Thyroid gland (tissue), 4 donors: ENCODE measurements at regions not wholly inside any gene's neighbourhood (a gene's known extent, or its start where the extent isn't known, plus 50 kb on each side); places are given as distances from the start of the nearest gene placed in this dataset.

Experiments used
- DNase-seq, 2 donors: peaks; one replicate each; pipeline ENCODE4 v3.0.0-alpha.2; 2019
- H3K27ac ChIP-seq, 3 donors: fragments of 200-600 bp; sonication (generic); 1 replicate in 2 of 3; 2 replicates in 1 of 3; pipeline ENCODE4 v1.5.1; 2016 to 2019; ENCODE audit warnings: mild to moderate bottlenecking in 1 of 3, moderate library complexity in 1 of 3
- H3K27me3 ChIP-seq: fragments of 200-600 bp; sonication (generic); one replicate; pipeline ENCODE4 v1.5.1; 2019
- H3K36me3 ChIP-seq, 2 donors: fragments of 200-600 bp; sonication (generic); one replicate each; pipeline ENCODE4 v1.5.1; 2016 to 2019
- H3K4me1 ChIP-seq, 2 donors: fragments of 200-600 bp; sonication (generic); one replicate each; pipeline ENCODE4 v1.5.1; 2017 to 2019
- H3K4me3 ChIP-seq, 3 donors: fragments of 200-600 bp; sonication (generic); replicated peaks in 1 of 3; 1 replicate in 2 of 3; 2 replicates in 1 of 3; pipeline ENCODE4 v1.5.1; 2016; ENCODE audit warnings: mild to moderate bottlenecking in 1 of 3
- H3K9me3 ChIP-seq: fragments of 200-600 bp; sonication (generic); one replicate; pipeline ENCODE4 v1.5.1; 2017
- CTCF ChIP-seq, 6 experiments: fragments of 200-600 bp in 3 of 6; fragments of 450-650 bp in 3 of 6; sonication (generic) in 3 of 6; IDR thresholded peaks; one replicate each; pipeline ENCODE4 v1.5.1; 2016 to 2019; ENCODE audit warnings: antibody characterized with exemption in 6 of 6, mild to moderate bottlenecking in 2 of 6, inconsistent platforms in 1 of 6, moderate library complexity in 1 of 6
- POLR2A ChIP-seq, 2 donors: fragments of 450-650 bp; IDR thresholded peaks; one replicate each; pipeline ENCODE4 v1.6.1; 2017; ENCODE audit warnings: antibody characterized with exemption in 2 of 2, mild to moderate bottlenecking in 2 of 2, moderate library complexity in 1 of 2
- WGBS, 2 donors: methylation state at CpG; one replicate each; pipeline ENCODE4 v1.1.5; 2017; 5-methylcytosine and 5-hydroxymethylcytosine counted together
- intact Hi-C: fragments of 100-400 bp; cut with DNase I; formaldehyde crosslinking; loops from one replicate; pipeline ENCODE4 v1.15.1; 2023

DNA sequence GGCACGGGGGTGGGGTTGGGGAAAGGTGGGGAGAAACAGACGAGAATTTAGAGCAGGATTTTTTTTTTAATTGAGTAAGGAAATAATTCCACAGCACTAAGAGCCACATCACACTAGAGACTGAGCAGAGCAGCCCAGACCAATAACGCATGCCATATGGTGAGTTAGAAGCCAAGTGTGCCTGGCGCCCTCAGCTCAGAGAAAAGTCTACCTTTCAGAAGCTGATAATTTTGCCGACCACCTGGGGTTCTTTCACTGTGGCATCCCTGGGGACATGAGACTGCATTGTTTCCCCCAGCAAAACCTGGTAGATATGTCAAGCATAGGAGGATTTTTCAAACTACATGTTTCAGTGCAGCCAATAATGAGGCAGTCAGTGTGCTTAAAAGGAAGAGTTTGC lies 516.8 kb downstream of the SMARCA1 start:
- Histone ChIP-seq H3K36me3 (no peaks in the 10 kb centered on the region), H3K27ac (no peak overlapping the region), H3K27me3 (no peaks in the 10 kb centered on the region), H3K4me1 (no peaks in the 10 kb centered on the region), H3K9me3 (no peaks in the 10 kb centered on the region), H3K4me3 (no peak overlapping the region)
- intact Hi-C loops: no loop called here
- DNase-seq: no peak
- WGBS, 2 donors: 76% methylated on average over 5 of the region's 5 CpGs
- TF ChIP-seq CTCF (IDR thresholded peaks at IDR 0.05) (no peak), POLR2A (IDR thresholded peaks at IDR 0.05) (no peak)

DNA sequence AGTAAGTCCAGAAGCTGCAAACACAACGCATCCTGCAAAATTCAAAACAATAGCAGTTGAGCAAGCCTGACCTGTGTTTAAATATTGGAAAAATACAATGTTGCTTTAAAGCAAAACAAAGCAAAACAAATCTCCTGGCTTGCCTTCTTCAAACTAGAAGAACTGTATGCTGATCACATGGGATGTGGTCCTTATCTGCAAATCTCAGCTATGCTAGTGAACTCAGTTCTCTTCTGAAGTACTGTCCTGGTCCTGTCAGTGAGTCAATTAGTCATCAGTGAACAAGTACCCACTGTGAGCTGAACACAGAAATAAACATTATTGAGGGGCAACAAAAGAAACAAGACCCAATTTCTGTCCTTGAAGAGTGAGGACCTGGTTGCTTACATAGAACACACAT lies 522.5 kb downstream of the SMARCA1 start:
- Histone ChIP-seq H3K4me3 (no peak overlapping the region), H3K36me3 (no peaks in the 10 kb centered on the region), H3K27me3 (no peaks in the 10 kb centered on the region), H3K4me1 (no peaks in the 10 kb centered on the region), H3K9me3 (no peaks in the 10 kb centered on the region), H3K27ac (no peak overlapping the region)
- TF ChIP-seq CTCF (IDR thresholded peaks at IDR 0.05): no peak
- TF ChIP-seq POLR2A (IDR thresholded peaks at IDR 0.05): no peak
- intact Hi-C loops: no loop called here
- WGBS, 2 donors: 48 to 65% methylated on average over 1 of the region's 1 CpG
- DNase-seq: no peak

GRCh38 chrX:129000018-129000417 lies 523.3 kb downstream of the SMARCA1 start:
- no peaks in the 10 kb centered on the region for H3K27me3 ChIP-seq
- no peaks in the 10 kb centered on the region for H3K36me3 ChIP-seq
- no peaks in the 10 kb centered on the region for H3K4me1 ChIP-seq
- intact Hi-C loops: no loop called here
- H3K4me3 ChIP-seq: no peak overlapping the region
- H3K9me3 ChIP-seq: no peaks in the 10 kb centered on the region
- H3K27ac ChIP-seq: no peak overlapping the region
- 64 to 65% methylated on average over 3 of the region's 3 CpGs for WGBS, 2 donors
- TF ChIP-seq CTCF (IDR thresholded peaks at IDR 0.05): no peak
- no peak for TF ChIP-seq POLR2A (IDR thresholded peaks at IDR 0.05)
- DNase-seq: no peak

- no peak overlapping the region for H3K4me3 ChIP-seq
- no peak for DNase-seq
- no peaks in the 10 kb centered on the region for H3K27me3 ChIP-seq
- TF ChIP-seq CTCF (IDR thresholded peaks at IDR 0.05) (no peak), POLR2A (IDR thresholded peaks at IDR 0.05) (no peak)
- no peak overlapping the region for H3K27ac ChIP-seq
- H3K4me1 ChIP-seq: no peaks in the 10 kb centered on the region
- WGBS, 2 donors: 82 to 93% methylated on average over 1 of the region's 4 CpGs
- no peaks in the 10 kb centered on the region for H3K36me3 ChIP-seq
- H3K9me3 ChIP-seq: no peaks in the 10 kb centered on the region
- intact Hi-C loops: no loop called here
These were observed 531.0 kb downstream of the SMARCA1 start for GRCh38 chrX:128992107-128992971.

DNA sequence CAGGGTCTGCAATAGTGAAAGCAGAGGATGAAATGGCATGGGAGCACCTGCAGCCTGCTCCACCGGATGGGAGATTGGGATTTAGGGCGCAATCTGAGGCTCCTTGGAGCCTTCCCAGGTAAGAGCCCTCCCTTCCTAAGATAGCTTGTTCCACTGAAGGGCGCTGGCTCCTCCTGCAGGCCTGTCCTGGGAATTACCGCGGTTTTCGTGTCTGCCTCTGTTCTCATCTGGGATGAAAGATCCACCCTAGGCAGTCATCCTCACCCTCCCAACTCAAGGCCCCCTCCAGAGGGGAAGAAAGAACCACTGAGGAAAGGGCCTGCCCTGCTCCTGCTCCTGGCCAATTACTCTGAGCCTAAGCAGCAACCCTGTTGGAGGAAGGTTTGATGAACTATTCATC lies 547.5 kb downstream of the SMARCA1 start:
- Histone ChIP-seq H3K4me3 (no peak overlapping the region), H3K4me1 (no peaks in the 10 kb centered on the region), H3K36me3 (no peaks in the 10 kb centered on the region), H3K9me3 (no peaks in the 10 kb centered on the region), H3K27ac (no peak overlapping the region), H3K27me3 (no peaks in the 10 kb centered on the region)
- DNase-seq: peak; percentile 23 to 38
- intact Hi-C loops: no loop called here
- 4% methylated on average over 5 of the region's 6 CpGs; no CpG with 5 or more reads in 1 of the 2 donors for WGBS, 2 donors
- TF ChIP-seq CTCF (IDR thresholded peaks at IDR 0.05) (peak in 2 of 6 experiments; percentile 56 to 60), POLR2A (IDR thresholded peaks at IDR 0.05) (no peak)
